SK-N-SH treated with all-trans-retinoic acid at 6 μM for 48 hours (cell line): ENCODE measurements at regions not wholly inside any gene's neighbourhood (a gene's known extent, or its start where the extent isn't known, plus 50 kb on each side); places are given as distances from the start of the nearest gene placed in this dataset.

Source experiments
- ARNTL ChIP-seq: fragments of 450-650 bp; formaldehyde crosslinking; IDR thresholded peaks from 2 replicates; pipeline ENCODE4 v1.5.0; 2020; ENCODE audit warnings: low read depth, mild to moderate bottlenecking, moderate library complexity, borderline replicate concordance
- BACH2 ChIP-seq: fragments of 250-450 bp; sonication (Bioruptor Pico); IDR thresholded peaks from 2 replicates; pipeline ENCODE4 v1.9.0; 2021; ENCODE audit warnings: mild to moderate bottlenecking, borderline replicate concordance
- TCF4 ChIP-seq: fragments of 250-450 bp; sonication (Bioruptor Pico); IDR thresholded peaks from 2 replicates; pipeline ENCODE4 v1.8.0; 2021; ENCODE audit warnings: mild to moderate bottlenecking, moderate library complexity, borderline replicate concordance

DNA sequence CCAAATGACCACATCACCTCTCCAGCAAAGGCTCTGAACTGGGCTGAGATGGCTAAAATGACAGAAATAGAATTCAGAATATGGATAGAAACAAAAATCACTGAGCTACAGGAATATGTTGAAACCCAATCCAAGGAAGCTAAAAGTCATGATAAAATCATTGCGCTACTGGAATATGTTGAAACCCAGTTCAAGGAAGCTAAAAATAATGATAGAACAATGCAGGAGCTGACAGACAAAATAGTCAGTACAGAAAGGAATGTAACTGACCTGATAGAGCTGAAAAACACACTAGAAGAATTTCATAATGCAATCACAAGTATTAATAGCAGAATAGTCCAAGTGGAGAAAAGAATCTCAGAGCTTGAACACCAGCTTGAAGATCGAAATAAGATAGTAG lies 394.9 kb upstream of the GRAMD2B start:
- TF ChIP-seq TCF4 (CRISPR knock-in tag) (no peak), ARNTL (CRISPR knock-in tag) (no peak), BACH2 (CRISPR knock-in tag) (no peak)
